Ammon's horn (tissue), 1 donor: ENCODE measurements at regions not wholly inside any gene's neighbourhood (a gene's known extent, or its start where the extent isn't known, plus 50 kb on each side); places are given as distances from the start of the nearest gene placed in this dataset.
A peak's percentile ranks its signal among the peaks of the same experiment; 100 is the strongest.

Experiments used
- DNase-seq: peaks from one replicate; pipeline ENCODE4 v3.0.0-alpha.2; 2016; ENCODE audit warnings: low spot score

DNA sequence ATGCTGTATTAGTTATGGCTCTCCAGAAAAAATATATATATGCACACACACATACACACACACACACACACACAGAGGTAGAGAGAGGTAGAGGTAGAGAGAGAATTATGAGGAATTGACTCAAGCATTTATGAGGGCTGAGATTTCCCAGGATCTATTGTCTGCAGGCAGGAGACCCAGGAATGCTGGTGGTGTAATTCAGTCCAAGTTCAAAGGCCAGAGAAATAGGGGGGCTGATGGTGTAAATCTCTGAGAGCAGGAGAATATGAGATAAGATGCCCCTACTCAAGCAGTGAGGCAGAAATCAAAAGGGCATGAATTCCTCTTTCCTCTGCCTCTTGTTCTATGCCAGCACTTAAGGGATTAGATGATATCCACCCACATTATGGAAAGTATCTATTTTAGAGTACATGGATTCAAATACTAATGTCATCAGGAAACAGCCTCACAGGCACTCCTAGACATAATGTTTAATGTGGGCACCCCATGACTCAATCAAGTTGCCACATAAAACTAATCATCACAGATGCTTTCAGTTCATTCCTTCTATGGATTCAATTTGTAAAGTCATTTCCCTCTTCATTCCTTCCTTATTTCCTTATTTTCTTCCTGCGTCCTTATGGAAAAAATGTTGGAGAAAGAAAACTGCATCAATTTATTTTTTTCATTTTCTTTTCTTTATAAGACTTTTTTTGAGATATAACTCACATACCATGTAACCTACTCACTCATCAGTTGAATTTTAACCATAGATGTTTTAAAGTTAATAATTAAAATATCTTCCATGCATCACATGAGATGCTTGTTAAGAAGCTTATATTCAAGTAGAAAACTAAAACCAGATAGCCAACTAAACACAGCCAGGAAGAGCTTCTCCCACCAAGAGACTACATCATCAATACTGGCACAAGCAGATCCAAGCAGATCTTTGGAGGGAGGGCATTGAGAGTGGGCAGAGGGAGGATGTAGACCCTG is 406.2 kb downstream of the MBD2 start:
- no peak for DNase-seq

DNA sequence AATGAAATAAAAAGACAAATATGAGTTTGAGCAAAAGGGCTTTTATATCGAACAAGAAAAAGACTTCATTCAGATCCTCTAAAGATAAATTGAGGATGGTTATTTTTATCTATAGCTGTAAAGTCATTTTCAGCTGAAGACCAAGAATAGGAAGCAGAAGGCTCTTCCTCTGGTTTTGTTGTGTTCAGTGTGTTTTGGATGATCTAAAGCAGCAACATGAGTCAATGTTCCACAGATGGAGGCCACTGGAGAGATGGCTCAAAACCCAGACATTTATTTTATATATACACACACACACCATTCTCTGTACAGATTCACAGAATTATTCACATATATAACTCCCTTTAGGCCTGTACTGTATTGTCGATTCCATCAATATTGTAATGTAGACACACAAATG is 424.3 kb downstream of the MBD2 start:
- DNase-seq = peak; percentile 46

DNA sequence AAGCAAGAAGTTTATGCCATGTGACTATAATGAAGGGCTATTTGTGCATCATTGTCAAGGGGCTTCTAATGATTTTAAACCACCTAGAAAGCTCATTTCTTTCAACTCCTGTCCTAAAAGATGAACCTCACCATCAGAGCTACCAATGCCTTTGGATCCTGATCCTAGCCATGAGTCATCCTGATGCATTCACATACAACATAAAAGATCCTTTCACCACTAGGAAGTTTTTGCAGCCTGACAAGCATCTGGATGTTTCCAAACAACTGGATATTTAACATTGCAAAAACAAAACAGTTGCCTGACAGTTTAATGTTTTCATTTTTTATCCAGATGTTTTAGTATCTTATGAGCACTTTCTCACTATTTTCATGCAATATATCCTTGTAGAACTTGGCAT is 425.3 kb downstream of the MBD2 start:
- no peak for DNase-seq

DNA sequence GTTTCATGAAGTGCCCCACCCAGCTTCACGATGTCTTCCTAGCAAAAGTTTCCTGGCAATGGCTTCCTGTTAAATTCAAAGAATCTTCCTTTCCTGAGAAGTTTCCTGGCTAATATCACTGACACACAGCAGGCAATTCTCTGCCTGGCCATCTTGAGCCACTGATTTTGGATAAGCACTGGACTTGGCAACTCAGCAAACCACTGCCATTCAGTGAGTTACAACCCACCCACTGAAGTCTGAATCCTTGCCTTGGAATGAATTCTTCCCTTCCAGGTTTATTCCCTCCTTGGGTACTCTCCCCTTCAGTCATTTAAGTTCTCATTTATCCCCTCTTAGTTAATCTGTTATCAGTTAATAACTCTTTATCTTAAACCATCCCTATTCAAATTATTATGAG is 426.0 kb downstream of the MBD2 start:
- DNase-seq = no peak

DNA sequence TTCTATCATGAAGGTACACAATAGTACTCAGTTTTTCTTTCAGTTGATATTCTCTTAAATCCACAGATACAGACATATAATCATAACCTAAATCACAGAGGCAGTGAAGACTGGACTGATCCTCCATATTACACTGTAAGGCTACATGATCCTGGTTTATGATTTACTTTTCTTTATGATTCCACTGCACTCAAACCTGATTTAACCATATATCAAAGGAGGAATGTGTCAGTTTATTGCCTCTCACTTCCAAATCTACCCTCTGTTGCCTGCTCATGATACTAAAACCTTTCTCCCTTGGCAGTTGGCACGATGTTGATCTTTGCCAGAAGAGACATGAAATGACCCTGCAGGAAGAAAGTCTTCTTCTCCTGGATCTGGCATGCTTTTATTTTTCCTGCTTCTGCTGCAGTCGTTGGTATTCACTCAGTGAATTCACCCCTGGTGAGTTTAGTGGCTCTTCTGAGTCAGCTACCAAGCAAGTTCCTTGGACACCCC is 426.4 kb downstream of the MBD2 start:
- no peak for DNase-seq

DNA sequence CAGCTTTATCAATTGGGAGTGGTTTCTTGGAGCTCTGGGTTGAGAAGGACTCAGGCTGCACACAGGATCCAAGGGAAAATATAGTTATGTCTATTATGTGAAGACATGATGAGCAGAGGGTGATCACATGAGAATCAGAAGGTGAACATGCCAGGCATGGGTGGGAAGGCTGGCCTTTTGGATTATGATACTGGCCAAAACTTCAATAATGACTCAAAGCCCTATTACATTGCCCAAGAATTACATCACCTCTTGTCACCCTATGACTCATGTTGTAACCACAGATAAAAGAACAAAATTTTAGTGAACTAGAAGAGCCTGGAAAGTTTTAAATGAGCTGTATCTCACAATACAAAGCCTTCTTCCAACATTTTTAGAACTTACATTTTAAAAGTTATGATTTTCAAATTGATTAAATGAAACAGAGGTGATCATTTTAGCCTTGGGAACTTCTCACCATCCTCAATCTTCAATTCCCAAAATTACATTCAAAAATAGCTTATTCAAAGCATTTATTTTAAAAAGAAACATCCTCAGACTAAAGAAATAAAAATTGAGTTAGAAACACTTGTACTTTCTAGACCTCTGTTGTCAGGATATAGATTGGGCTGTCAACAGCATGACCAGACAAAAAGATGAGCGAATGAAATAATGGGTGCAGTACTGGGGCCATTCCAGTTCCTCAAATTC is 428.3 kb downstream of the MBD2 start:
- no peak for DNase-seq

DNA sequence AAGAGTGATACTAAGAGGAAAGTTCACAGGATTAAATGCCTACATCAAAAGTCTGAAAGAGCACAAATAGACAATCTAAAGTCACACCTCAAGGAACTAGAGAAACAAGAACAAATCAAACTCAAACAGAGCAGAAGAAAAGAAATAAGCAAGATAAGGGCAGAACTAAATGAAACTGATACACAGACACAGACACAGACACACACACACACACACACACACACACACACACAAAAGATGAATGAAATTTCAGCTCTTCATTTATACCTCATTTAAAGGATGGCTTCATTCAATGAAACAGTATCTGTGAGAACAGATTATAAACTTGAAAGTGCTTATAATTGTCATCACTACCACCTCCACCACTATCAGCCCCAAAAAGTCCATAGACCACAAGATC is 428.9 kb downstream of the MBD2 start:
- DNase-seq = no peak

DNA sequence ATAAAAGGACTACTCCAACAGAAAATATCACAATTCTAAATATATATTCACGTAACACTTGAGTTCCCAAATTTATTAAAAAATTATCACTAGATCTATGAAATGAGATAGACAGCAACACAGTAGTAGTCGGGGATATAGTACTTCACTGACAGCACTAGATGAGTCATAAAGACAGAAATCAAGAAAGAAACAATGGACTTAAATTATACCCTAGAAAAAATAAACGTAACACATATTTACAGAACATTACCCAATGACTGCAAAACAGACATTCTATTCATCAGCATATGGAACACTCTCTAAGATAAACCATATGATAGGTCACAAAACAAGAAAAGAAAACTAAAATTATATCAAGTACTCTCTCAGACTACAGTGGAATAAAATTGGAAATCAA is 429.4 kb downstream of the MBD2 start:
- no peak for DNase-seq

DNA sequence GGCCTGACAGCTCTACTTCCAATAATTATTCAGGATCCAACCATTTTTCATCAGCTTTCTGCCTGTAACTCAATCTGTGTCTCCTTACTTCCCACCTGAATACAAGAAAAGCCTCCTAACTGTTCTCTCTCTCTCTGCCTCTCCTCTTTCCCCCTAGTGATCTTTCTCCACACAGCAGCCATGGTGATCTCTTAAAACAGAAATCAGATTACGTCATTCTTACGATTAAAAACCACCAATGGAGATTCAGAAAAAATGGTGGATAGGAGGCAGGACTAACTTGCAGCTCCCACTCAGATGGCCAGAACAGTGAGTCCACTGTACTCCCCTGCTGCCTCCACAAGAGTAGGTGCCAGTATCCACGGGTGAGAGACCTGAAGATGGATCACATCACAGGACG is 431.7 kb downstream of the MBD2 start:
- no peak for DNase-seq

DNA sequence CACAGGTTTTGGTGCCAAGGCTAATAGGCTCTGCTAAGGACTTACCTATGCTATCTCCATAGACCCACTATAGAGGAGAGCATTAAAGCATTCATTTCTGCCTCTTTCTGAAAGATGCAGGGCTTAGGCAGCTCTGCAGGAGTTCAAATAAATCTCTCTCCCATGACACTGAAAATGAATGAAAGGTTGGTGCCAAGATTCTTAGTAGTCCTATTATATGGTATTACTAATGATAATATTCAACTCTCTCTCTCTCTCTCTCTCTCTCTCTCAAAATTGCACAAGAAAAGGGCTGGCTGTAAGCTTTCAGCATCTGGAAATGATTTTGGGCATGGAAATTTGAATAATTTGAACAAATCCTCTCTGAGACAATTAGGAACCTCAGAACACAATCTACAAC is 433.7 kb downstream of the MBD2 start:
- DNase-seq = no peak

DNA sequence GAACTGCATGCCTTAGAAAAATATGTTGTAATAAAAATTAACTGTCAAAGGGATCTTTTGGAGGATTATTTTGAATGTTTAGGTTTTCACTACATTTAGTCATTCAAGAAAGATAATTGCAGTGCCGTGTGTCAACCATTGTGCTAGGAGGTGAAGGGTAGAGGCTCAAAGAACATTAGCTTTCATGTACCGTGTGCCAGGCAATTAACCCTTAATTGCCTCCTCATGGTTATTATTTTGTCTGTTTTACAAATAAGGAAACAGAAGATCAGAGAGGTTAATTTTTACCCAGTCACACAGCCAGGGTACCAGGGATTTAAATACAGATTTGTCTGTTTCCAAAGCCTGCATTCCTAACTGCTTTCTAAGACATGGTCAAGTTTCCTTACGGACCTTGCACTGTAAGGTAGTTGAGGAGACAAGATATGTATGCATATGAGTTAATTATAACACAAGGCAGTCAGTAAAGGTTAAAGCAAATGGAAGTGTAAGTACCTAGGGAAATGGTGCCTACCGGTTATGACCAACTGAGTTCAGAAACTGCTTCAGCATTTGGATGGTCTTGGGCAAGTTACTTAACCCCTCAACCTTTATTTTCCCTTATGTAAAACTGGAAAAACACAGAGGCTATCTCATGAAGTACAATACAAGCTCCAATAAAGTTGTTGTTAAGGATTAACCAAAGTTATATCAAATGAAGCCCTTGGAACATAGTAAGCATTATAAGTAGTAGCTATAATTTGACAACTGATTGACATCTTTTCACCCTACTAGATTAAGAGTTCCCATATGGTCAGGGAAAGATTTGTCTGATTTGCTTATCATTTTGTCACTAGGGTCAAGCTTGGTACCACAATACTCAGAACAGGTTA is 434.9 kb downstream of the MBD2 start:
- no peak for DNase-seq

DNA sequence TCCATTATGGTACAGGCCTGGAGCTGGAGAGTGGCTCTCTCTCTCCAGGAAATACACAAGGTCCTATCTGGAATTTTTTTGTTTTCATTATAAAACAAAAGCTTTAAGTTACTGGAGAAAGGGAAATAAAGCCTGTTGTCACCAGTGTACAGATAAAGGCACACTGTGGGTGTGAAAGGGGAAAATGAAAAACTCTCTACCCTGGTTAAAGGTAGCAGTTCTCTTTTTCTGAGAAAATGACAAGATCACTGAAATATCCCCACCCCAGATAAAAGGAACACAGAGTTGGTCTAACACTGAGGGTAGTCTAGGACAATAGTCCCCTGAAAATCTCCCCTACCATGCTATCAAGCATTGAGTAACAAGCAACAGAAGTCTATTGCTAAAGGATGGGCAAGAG is 438.7 kb downstream of the MBD2 start:
- no peak for DNase-seq

DNA sequence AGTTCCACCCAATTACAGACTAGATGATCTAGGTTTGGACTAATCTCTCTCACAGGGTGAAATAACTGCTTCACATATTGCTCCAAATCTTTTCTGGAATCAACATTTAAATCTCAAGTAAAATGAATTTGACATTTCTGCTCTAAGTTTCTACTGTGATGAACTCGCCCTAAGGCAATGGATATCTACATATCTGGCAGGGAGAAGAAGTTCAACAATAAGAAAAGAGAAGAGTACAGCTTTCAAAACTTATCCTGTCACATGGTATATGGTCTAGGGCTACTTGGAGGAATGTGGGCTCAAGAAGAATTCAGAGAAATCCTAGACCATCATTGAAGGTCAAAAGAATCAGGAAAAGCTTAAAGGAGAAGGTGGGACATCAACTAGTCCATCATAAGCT is 440.2 kb downstream of the MBD2 start:
- no peak for DNase-seq

DNA sequence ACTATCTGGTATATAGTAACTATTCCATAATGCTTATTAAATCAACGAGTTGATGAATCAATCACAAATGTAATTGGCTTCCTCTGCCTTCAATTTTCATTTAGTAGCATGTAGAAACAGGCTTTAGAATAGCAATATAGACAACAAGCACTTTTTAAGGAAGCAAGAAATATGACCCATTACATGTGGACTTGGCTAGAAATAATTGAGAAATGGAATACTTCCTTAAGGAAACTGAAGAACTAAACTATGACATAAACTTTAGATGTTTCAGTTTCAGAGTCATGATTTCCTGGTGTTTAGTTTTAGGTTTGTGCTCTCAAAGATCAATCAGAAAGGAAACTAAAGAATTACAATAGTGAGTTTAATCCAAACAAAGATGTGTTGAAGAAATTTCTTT is 443.8 kb downstream of the MBD2 start:
- DNase-seq = no peak

DNA sequence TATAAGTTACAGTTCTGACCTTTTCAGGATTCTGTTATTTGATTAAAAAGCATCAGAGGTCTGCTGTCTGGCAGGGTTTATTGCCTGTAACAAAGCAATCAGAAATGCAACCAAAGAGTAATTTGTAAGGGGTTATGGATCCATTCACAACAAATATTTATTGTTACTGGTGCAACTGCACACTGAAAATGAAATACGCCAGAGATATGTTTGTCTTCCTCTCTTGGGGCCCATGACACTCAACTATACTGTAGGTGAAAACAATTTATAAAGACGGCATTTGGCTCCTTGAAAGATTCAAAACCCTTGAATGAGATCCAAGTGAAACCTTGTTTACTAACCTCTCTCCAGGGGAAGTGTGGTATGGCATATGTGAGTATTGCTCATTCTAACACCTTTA is 452.2 kb downstream of the MBD2 start:
- DNase-seq = no peak

DNA sequence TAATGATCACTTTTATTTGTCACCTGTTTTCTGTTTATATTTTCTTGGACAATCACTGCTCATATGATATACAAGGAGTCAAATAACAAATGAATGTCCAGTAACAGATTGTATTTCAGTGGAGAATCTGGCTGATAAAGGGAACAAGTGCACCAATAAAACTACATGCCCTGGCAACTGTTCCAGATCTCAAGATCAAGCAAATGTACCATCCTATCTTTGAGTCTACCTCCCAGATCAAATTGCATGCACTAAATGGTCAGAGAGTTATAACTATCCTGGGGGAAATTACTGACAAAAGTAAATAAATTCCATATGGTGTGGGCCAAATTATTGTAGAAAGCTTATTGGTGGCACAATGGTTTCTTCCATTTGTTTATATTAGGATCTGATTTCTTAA is 452.8 kb downstream of the MBD2 start:
- DNase-seq = no peak

DNA sequence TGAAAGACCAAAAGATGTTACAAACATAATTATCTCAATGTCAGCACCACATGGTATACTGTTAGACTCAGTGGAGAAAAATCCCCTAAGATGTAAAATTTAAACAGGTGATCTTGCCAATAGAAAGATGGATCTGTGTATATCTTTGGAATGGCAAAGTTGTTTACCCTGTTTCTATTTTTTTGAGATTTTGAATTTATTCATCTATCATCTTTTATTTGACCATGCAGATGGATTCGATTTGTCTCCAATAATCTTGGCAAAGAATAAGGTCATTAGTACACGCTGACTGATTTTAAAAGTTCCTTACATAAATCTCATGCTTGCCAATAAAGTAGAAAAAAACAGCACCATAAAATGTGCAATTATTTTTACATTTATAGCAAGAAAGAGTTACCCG is 459.3 kb downstream of the MBD2 start:
- no peak for DNase-seq

DNA sequence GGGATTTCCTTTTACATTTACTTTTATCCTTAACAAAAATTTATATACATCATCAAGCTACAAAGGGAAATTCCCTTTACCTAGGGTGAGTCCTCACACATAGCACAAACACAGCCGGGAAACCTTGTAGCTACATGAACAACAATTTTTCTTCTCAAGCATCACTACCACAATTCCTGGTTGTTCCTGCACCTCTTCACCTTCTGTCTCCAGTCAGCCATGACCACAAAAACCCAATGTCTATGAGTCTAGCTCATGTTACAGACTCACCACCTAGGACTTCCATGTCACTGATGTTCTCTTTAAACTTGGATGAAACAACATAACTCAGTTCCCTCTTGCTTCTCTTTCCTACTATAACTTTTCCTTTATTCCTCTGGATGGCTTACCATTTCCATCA is 460.4 kb downstream of the MBD2 start:
- no peak for DNase-seq

DNA sequence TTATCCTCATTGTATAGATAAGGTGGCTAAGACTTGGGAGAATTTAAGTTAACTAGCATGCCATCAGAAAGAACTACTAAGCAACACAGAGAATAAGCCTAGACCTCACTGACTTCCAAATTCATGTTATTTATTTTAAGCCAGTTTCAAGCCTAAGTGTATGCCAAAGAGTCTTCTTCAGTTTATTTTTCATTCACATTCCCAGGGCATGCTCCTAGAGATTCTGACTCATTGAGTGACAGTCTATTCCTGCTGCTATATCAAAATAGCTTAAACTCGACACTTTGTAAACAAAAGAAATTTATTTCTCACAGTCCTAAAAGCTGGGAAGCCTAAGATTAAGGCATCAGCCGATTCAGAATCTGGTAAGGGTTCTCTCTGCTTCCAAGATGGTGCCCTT is 467.1 kb downstream of the MBD2 start:
- DNase-seq = no peak

DNA sequence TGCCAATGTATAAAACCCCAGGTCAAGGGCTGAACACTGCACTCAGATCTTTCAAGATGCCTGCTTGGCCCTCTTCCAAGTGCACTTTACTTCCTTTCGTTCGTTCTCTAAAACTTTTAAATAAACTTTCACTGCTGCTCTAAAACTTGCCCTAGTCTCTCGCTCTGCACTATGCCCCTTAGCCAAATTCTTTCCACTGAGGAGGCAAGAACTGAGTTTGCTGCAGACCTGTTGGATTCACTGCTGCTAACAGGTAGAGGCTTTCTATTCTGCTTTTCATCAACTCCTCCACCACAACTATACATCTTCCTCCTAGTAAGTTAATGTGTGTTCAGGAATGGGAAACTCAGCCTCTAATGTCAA is 467.9 kb downstream of the MBD2 start:
- no peak for DNase-seq

DNA sequence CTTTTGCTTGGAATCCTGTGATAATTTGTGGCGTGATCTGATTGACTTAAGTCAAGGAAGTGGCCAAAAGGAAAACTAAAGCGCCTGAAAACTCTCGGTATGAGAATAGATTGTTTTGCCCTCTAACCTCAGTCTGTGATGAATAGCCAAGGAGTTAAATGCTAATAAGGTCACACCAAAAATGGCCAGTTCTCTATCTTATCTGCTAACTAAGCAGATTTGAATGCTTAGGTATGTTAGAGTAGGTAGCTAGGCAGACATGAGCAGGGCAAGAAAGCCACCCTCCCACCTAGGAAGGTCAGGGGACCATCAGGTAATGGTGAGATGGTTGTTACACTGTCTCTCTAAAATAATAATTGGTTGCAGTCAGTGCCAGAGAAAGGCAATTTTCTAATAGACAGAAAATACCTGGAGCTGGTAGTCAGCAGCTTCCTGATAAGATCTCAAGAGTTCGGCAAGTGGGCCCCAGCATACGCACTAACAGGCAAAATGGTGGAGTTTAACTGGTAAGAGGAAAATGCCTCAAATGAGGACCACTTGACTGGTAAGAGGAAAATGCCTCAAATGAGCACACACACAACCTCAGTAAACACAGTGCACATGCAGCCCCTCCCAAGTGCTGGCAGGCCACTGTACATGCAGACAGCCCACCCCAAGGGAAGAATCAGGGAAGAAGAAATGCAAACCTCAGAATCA is 468.4 kb downstream of the MBD2 start:
- DNase-seq = no peak

DNA sequence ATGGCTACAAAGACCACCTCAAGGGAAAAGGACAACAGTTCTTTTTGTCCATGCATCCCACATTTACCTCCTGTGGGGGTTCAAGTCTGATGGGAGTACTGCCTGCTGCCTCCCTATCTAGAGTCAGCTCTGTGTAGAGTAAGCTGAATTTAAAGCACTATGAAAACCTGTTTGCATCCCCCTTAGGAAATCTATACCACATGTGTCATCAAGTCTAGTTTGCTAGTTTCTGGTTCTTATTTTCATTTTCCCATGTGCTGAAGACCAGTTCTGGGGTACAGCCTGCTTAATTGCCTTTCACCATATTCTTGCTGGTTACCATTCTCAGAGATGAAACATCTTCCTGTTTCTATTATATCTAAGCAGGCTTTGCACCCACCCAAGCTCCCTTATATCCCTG is 470.3 kb downstream of the MBD2 start:
- DNase-seq = no peak
